Thoracic aorta (tissue), 2 donors: ENCODE measurements at regions not wholly inside any gene's neighbourhood (a gene's known extent, or its start where the extent isn't known, plus 50 kb on each side); places are given as distances from the start of the nearest gene placed in this dataset.

Experiments
- ATAC-seq: fragments of 150-250 bp; one replicate; pipeline ENCODE4 v1.8.0; 2017; ENCODE audit warnings: low read depth; ENCODE audit not compliant: insufficient number of reproducible peaks, low FRiP score
- DNase-seq: peaks from one replicate; pipeline ENCODE4 v3.0.0-alpha.2; 2020; ENCODE audit warnings: low spot score
- H3K27ac ChIP-seq, 2 donors: fragments of 200-600 bp; sonication (generic); 1 replicate in 1 of 2; 2 replicates in 1 of 2; pipeline ENCODE4 v1.5.1; 2016; ENCODE audit warnings: mild to moderate bottlenecking in 2 of 2, moderate library complexity in 2 of 2
- H3K27me3 ChIP-seq: fragments of 200-600 bp; sonication (generic); replicated peaks from 2 replicates; pipeline ENCODE4 v1.6.0; 2016; ENCODE audit warnings: mild to moderate bottlenecking; ENCODE audit not compliant: insufficient read depth
- H3K36me3 ChIP-seq: fragments of 200-600 bp; sonication (generic); one replicate; pipeline ENCODE4 v1.5.1; 2016
- H3K4me1 ChIP-seq, 2 donors: fragments of 200-600 bp; sonication (generic); 1 replicate in 1 of 2; 2 replicates in 1 of 2; pipeline versions ENCODE4 v1.5.1 to v1.6.0; 2016; ENCODE audit warnings: low read depth in 2 of 2, mild to moderate bottlenecking in 1 of 2; ENCODE audit not compliant: control insufficient read depth in 1 of 2
- H3K4me3 ChIP-seq: fragments of 200-600 bp; sonication (generic); 2 replicates; pipeline ENCODE4 v1.5.1; 2016; ENCODE audit warnings: mild to moderate bottlenecking
- H3K9me3 ChIP-seq: fragments of 200-600 bp; sonication (generic); 2 replicates; pipeline ENCODE4 v1.5.1; 2016
- TF ChIP-seq, protein P1 (sequence below): fragments of 200-600 bp; sonication (generic); IDR thresholded peaks from one replicate; pipeline ENCODE4 v1.5.1; 2019; ENCODE audit warnings: antibody characterized with exemption

DNA sequence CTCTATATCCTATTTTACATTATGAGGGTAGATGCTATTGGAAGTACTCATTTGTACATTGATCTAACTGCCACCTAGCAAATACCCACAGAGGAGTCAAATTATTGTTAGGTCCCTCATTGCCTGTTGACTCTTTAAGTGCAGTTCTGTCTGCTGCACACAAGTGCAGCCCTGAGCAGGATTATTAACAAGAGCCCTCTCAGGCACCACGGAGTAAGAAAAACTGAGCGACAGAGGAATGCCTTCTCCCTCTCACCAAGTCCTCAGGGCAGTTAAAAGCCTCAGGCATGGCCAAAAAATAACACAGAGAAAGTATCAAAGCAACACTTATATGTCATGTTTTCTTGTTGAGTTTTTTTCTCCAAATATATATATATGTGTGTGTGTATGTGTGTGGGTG is 340.0 kb upstream of the NRG3 start:
- Histone ChIP-seq H3K27ac (no peak overlapping the region), H3K9me3 (no peaks in the 10 kb centered on the region), H3K4me3 (no peak overlapping the region), H3K36me3 (no peaks in the 10 kb centered on the region), H3K27me3 (no peaks in the 10 kb centered on the region), H3K4me1 (no peaks in the 10 kb centered on the region)
- DNase-seq (no peak), ATAC-seq (no peak)
- TF ChIP-seq, protein P1, sequence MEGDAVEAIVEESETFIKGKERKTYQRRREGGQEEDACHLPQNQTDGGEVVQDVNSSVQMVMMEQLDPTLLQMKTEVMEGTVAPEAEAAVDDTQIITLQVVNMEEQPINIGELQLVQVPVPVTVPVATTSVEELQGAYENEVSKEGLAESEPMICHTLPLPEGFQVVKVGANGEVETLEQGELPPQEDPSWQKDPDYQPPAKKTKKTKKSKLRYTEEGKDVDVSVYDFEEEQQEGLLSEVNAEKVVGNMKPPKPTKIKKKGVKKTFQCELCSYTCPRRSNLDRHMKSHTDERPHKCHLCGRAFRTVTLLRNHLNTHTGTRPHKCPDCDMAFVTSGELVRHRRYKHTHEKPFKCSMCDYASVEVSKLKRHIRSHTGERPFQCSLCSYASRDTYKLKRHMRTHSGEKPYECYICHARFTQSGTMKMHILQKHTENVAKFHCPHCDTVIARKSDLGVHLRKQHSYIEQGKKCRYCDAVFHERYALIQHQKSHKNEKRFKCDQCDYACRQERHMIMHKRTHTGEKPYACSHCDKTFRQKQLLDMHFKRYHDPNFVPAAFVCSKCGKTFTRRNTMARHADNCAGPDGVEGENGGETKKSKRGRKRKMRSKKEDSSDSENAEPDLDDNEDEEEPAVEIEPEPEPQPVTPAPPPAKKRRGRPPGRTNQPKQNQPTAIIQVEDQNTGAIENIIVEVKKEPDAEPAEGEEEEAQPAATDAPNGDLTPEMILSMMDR, result no peak

DNA sequence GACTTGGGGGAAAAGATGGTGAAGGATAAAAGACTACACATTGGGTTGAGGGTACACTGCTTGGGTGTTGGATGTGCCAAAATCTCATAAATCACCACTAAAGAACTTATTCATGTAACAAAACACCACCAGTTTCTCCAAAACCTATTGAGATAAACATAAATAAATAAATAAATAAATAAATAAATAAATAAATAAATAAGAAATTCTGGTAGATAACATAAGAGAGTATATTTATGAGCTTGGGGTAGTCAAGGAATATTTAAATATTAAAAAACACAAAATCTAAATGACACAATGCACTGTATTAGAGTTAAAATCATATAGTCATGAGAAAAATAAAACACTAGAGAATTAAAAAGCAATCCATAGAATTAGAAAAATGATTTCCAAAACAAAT is 333.5 kb upstream of the NRG3 start:
- Histone ChIP-seq H3K27me3 (no peaks in the 10 kb centered on the region), H3K27ac (no peak overlapping the region), H3K9me3 (no peaks in the 10 kb centered on the region), H3K36me3 (no peaks in the 10 kb centered on the region), H3K4me1 (no peaks in the 10 kb centered on the region), H3K4me3 (no peak overlapping the region)
- TF ChIP-seq, protein P1, result no peak
- ATAC-seq, result no peak
- no peak for DNase-seq

DNA sequence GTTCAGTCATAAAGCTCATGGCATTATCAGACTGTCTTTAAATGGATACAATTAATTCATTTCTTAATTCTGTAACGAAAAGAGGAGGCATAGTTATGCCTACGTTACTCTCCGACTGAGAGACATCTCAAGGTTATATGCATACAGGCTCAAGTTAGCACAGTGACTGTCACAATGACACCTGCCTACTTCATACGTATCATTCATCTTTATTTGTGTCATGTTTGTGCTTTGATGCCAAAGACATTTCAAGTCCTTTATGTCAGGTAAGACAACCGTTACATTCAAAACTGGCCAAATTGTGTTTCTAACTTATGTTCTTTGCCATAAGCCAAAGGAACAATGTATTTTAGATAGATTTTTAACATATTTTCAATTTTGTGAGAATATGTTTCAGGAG is 328.8 kb upstream of the NRG3 start:
- DNase-seq, result no peak
- H3K27me3 ChIP-seq, result no peaks in the 10 kb centered on the region
- no peak for ATAC-seq
- H3K4me3 ChIP-seq, result no peak overlapping the region
- H3K9me3 ChIP-seq, result no peaks in the 10 kb centered on the region
- TF ChIP-seq, protein P1, result no peak
- no peaks in the 10 kb centered on the region for H3K36me3 ChIP-seq
- no peaks in the 10 kb centered on the region for H3K4me1 ChIP-seq
- no peak overlapping the region for H3K27ac ChIP-seq

DNA sequence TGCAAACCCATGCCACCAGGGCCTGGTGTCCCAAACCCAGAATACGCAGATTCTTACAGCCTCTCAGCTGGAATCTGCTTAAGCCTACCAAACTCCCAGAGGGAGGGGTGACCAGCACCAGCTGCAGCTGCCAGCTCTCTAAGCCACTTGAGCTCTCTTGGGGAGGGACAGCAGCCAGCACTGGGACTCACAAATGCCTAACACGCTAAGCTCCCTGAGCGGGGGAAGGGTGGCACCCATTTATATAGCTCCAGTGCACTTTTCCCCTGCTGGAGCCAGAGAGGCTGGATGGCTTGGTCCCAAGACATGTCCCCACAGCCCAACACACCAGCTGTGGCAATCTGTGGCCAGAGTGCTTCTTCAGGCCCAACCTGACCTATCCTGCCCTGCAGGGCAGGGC is 326.8 kb upstream of the NRG3 start:
- no peaks in the 10 kb centered on the region for H3K27me3 ChIP-seq
- H3K9me3 ChIP-seq, result no peaks in the 10 kb centered on the region
- H3K4me1 ChIP-seq, result no peaks in the 10 kb centered on the region
- no peak overlapping the region for H3K4me3 ChIP-seq
- ATAC-seq (no peak), DNase-seq (no peak)
- no peak overlapping the region for H3K27ac ChIP-seq
- TF ChIP-seq, protein P1, result no peak
- no peaks in the 10 kb centered on the region for H3K36me3 ChIP-seq

DNA sequence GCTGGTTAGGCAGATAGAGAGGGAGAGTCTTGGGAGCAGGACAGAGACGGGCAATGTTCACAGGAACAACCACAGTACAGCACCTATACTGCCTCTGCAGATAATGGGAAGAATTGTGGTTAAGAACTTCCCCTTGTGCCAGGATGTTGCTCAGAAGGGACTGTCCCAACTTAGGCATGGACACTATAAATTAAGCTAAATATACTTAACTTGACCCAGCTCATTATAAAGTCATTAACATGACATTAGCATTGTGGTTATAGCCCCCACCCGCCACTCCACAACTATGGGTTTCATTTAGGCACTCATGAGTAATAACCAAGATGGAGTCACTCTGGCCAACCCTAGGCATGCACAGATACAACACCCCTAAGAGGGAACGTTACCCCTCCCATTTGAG is 310.9 kb upstream of the NRG3 start:
- H3K4me1 ChIP-seq, result no peaks in the 10 kb centered on the region
- ATAC-seq, result no peak
- no peaks in the 10 kb centered on the region for H3K36me3 ChIP-seq
- DNase-seq, result no peak
- TF ChIP-seq, protein P1, result no peak
- H3K27me3 ChIP-seq, result no peaks in the 10 kb centered on the region
- H3K9me3 ChIP-seq, result no peaks in the 10 kb centered on the region
- H3K27ac ChIP-seq, result no peak overlapping the region
- no peak overlapping the region for H3K4me3 ChIP-seq
